Fibroblast of the aortic adventitia (primary cell): ENCODE measurements at regions not wholly inside any gene's neighbourhood (a gene's known extent, or its start where the extent isn't known, plus 50 kb on each side); places are given as distances from the start of the nearest gene placed in this dataset.

Source experiments
- DNase-seq: peaks from one replicate; pipeline ENCODE4 v3.0.0-alpha.2; 2010; ENCODE audit warnings: low read depth
- H3K4me3 ChIP-seq: 2 replicates; pipeline ENCODE4 v1.5.1; 2011; ENCODE audit warnings: low read depth, mild to moderate bottlenecking, control low read depth, low read length, moderate library complexity
- CTCF ChIP-seq: IDR thresholded peaks from 2 replicates; pipeline ENCODE4 v1.5.1; 2011; ENCODE audit warnings: mild to moderate bottlenecking, low read length, control low read depth, inconsistent platforms; ENCODE audit not compliant: insufficient read depth

GRCh38 chr2:122734766-122735424 lies 979.4 kb downstream of the TSN start:
- no peak for DNase-seq
- H3K4me3 ChIP-seq, result no peak overlapping the region
- no peak for TF ChIP-seq CTCF

GRCh38 chr2:122736279-122736678 lies 980.8 kb downstream of the TSN start:
- no peak for TF ChIP-seq CTCF
- H3K4me3 ChIP-seq, result no peak overlapping the region
- no peak for DNase-seq

GRCh38 chr2:122737429-122738077 lies 982.1 kb downstream of the TSN start:
- TF ChIP-seq CTCF, result no peak
- no peak overlapping the region for H3K4me3 ChIP-seq
- no peak for DNase-seq

- no peak for DNase-seq
- TF ChIP-seq CTCF, result no peak
- no peak overlapping the region for H3K4me3 ChIP-seq
Observed at GRCh38 chr2:122739732-122740593, 984.5 kb downstream of the TSN start.

- no peak for TF ChIP-seq CTCF
- no peak overlapping the region for H3K4me3 ChIP-seq
- no peak for DNase-seq
Observed at GRCh38 chr2:122740594-122740948, 985.1 kb downstream of the TSN start.

- no peak for DNase-seq
- no peak for TF ChIP-seq CTCF
- H3K4me3 ChIP-seq, result no peak overlapping the region
Observed at GRCh38 chr2:122741403-122741802, 986.0 kb downstream of the TSN start.
